ENCODE measurements at regions not wholly inside any gene's neighbourhood (a gene's known extent, or its start where the extent isn't known, plus 50 kb on each side); places are given as distances from the start of the nearest gene placed in this dataset.
"Not testable (repeated sequence)": the region's sequence is repeated elsewhere in the genome, so short reads cannot be mapped to it uniquely, and the experiment has no call there.

- DNase-seq (ENCODE audit: low read depth, low spot score) = no peak
These were observed 89.9 kb upstream of the HAPLN1 start for GRCh38 chr5:83810511-83810910.

DNA sequence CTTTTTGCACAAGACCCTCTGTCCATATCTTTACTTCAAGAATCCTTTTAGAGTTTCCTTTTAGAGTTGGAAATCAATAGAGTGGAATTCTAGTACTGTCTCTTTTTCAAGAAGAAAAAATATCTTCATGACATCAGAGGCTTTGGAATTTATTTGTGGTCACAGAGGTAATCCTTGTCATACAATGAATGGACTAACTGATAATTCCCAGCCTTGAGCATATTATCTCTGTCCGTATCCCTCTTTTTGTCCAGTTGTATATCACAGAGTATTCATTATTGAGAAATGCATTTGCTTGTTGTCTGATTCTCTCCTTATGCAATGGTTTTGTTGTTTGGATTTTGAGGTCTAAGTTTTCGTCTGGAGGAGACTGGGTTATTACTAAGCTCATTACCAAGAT, 82.0 kb upstream of the HAPLN1 start:
- DNase-seq (ENCODE audit: low read depth, low spot score) = no peak

- DNase-seq (ENCODE audit: low read depth, low spot score) = no peak
These were observed 79.5 kb upstream of the HAPLN1 start for GRCh38 chr5:83800201-83800600.

GRCh38 chr5:83799020-83799419, 78.4 kb upstream of the HAPLN1 start:
- DNase-seq (ENCODE audit: low read depth, low spot score) = not testable (repeated sequence)

DNA sequence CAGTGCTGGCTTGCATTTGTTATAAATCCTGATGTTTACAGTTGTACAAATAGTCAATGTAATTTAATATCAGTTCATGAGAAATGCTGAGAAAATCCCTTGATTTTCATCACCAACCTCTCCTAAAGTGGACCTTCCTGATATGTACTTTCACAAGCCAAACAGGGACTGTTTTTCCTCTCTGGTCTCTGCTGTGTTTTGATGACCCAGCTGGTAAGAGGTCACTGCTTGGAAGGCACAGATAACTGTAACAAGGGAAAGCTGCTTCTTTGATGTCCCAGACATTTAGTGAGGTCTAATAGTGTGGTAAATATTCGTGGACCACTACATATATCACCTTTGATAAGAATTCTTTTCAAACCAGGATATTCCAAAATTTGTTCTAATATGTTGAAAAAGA, 68.7 kb upstream of the HAPLN1 start:
- DNase-seq (ENCODE audit: low read depth, low spot score) = no peak

- no peak for DNase-seq (ENCODE audit: low read depth, low spot score)
These were observed 67.0 kb upstream of the HAPLN1 start for GRCh38 chr5:83787631-83788030.

- DNase-seq (ENCODE audit: low read depth, low spot score) = no peak
These were observed 64.6 kb upstream of the HAPLN1 start for GRCh38 chr5:83785176-83785668.

GRCh38 chr5:83780699-83781350, 60.2 kb upstream of the HAPLN1 start:
- no peak for DNase-seq (ENCODE audit: low read depth, low spot score)

GRCh38 chr5:83777856-83778255, 57.2 kb upstream of the HAPLN1 start:
- peak; percentile 5 for DNase-seq (ENCODE audit: low read depth, low spot score)

- DNase-seq (ENCODE audit: low read depth, low spot score) = peak; percentile 17
These were observed 55.9 kb upstream of the HAPLN1 start for GRCh38 chr5:83776437-83777031.
